SK-MEL-5 (cell line): ENCODE measurements at regions not wholly inside any gene's neighbourhood (a gene's known extent, or its start where the extent isn't known, plus 50 kb on each side); places are given as distances from the start of the nearest gene placed in this dataset.

Experiments used
- DNase-seq: peaks from one replicate; pipeline ENCODE4 v3.0.0-alpha.2; 2016; ENCODE audit warnings: low read depth, low spot score
- in situ Hi-C: cut with HindIII; loops from 2 replicates; pipeline ENCODE4 v1.10.0; 2016; ENCODE audit warnings: low sequenced_read_pairs, high pct_unique_total_duplicates, low pct_unique_long_range_greater_than_20kb

GRCh38 chr5:171614511-171614910, 171.1 kb upstream of the SMIM23 start:
- in situ Hi-C loops = no loop called here
- no peak for DNase-seq

GRCh38 chr5:171614971-171615653, 170.5 kb upstream of the SMIM23 start:
- in situ Hi-C loops = no loop called here
- DNase-seq = no peak

- in situ Hi-C loops = no loop called here
These were observed 169.6 kb upstream of the SMIM23 start for GRCh38 chr5:171615705-171616640.

GRCh38 chr5:171617266-171617665, 168.4 kb upstream of the SMIM23 start:
- in situ Hi-C loops = no loop called here

More at GRCh38 chr5:171615705-171616640, 169.6 kb upstream of the SMIM23 start:
- DNase-seq = no peak

GRCh38 chr5:171617817-171618591, 167.6 kb upstream of the SMIM23 start:
- in situ Hi-C loops = no loop called here
- no peak for DNase-seq

More at GRCh38 chr5:171617266-171617665, 168.4 kb upstream of the SMIM23 start:
- no peak for DNase-seq

- DNase-seq = no peak
- in situ Hi-C loops = no loop called here
These were observed 166.4 kb upstream of the SMIM23 start for GRCh38 chr5:171619196-171619595.

GRCh38 chr5:171619744-171620143, 165.9 kb upstream of the SMIM23 start:
- in situ Hi-C loops = no loop called here
- peak; percentile 5 for DNase-seq

GRCh38 chr5:171622010-171622409, 163.6 kb upstream of the SMIM23 start:
- in situ Hi-C loops = no loop called here

GRCh38 chr5:171623107-171623506, 162.5 kb upstream of the SMIM23 start:
- no peak for DNase-seq
- in situ Hi-C loops = no loop called here

More at GRCh38 chr5:171622010-171622409, 163.6 kb upstream of the SMIM23 start:
- DNase-seq = no peak

- no peak for DNase-seq
- in situ Hi-C loops = no loop called here
These were observed 162.0 kb upstream of the SMIM23 start for GRCh38 chr5:171623551-171624097.

GRCh38 chr5:171624396-171624795, 161.2 kb upstream of the SMIM23 start:
- DNase-seq = no peak
- in situ Hi-C loops = no loop called here

GRCh38 chr5:171625646-171626045, 160.0 kb upstream of the SMIM23 start:
- in situ Hi-C loops = no loop called here
- DNase-seq = no peak

GRCh38 chr5:171627936-171628632, 157.5 kb upstream of the SMIM23 start:
- in situ Hi-C loops = no loop called here
- no peak for DNase-seq

GRCh38 chr5:171628633-171628974, 157.0 kb upstream of the SMIM23 start:
- DNase-seq = no peak
- in situ Hi-C loops = no loop called here

- in situ Hi-C loops = no loop called here
These were observed 156.4 kb upstream of the SMIM23 start for GRCh38 chr5:171629221-171629620.

GRCh38 chr5:171629628-171630349, 155.8 kb upstream of the SMIM23 start:
- peak; percentile 59 for DNase-seq
- in situ Hi-C loops = no loop called here

More at GRCh38 chr5:171629221-171629620, 156.4 kb upstream of the SMIM23 start:
- DNase-seq = no peak
